H1 (cell line): ENCODE measurements at regions not wholly inside any gene's neighbourhood (a gene's known extent, or its start where the extent isn't known, plus 50 kb on each side); places are given as distances from the start of the nearest gene placed in this dataset.

Experiments used
- EP300 ChIP-seq, 2 experiments: IDR thresholded peaks; 1 replicate in 1 of 2; 2 replicates in 1 of 2; pipeline ENCODE4 v1.6.1; 2011 to 2012; ENCODE audit warnings: low read depth in 2 of 2, low read length in 2 of 2, mild to moderate bottlenecking in 2 of 2, borderline replicate concordance in 1 of 2, inconsistent platforms in 1 of 2, moderate library complexity in 1 of 2

DNA sequence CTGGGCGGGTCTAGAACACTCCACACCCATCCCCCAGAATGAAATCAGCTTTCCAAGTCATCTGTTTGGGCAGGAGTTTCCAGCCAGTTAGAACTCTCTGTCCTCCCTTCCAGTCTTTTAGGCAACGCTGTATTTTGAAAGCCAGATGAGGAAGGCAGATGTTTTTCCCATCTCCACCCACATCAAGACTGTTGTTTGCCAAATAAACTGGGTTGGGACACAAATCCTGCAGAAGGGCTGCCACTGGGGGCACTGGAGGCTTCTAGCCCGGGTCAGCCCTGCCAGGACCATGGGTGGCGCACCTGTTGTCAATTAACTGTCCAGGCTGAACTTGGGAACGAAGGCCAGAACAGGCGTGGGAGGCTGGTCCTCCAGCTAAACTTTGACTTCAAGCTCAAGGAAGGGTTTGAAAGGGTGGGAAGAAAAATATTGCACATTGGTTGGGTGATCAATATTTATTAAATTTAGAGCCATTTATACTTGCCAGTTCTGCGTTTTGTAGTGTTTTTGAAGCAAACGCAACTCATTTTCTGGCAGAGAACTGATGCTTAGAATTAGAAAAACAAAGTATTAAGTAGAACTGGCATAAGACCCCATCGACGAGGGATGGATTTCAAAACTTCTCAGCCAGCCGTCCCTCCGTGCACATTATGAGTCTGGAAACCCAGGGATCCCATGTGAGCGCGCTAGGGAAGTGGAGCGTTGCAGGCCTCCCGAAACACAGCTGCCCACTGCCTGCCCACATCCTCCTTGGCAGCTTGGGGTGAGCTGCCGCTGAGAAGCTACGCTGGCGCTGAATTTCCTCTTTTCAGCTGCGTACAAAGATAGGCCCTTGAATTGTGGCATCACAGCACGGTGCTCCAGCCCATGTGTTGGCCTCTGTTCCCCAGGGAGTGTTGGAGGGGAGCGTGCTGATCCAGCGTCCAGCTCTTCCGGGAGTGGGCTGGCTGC is 297.4 kb downstream of the QKI start (continued):
- no peak for TF ChIP-seq EP300 (IDR thresholded peaks at IDR 0.05; ENCODE audit: borderline replicate concordance in 1 of 2, low read depth in 2 of 2, low read length in 2 of 2)
